ENCODE measurements at regions not wholly inside any gene's neighbourhood (a gene's known extent, or its start where the extent isn't known, plus 50 kb on each side); places are given as distances from the start of the nearest gene placed in this dataset.

DNA sequence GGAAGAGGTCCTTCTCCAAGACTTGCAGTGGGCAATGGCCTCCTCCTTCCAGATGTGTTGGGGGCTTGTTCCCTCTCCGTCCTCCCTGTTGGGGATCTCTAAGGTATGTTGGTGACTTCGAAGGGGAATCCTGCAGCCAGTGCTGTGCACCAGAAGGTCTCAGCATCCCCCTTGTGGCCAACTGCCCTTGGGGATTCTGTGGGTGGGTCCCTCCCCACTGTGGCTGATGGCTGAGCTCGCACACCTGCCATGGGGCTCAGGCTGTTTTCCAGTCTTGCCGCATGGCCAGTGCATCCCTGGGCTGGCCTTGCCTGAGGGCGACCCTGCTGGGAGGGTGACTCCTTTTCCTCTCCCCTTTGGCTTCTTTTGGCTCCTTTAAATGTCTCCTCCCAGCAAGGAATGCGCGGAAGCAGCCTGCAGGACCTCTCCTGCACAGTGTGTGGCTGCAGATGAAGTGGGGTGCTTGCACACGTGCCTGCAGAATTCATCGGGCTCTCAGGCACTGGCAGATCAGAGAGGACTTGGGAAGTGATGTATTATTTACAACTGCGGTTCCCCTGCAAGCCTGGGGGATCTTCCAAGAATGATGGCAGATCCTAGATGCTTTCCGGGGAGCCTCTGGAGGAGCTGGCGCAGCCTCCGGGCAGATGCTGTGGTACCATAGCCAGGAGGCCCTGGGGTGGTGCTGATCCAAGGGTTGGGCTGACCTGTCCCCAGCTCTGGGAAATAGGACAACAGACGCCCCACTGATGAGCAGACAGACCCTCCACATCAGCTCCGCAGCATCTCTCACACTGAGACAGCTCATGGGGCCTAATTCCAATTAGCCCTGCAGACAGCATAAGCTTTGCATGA is 410.0 kb downstream of the TCERG1L start:
- DNase-seq (ENCODE audit: low read depth): no peak
- H3K4me3 ChIP-seq (ENCODE audit: low read depth, low read length): no peak overlapping the region
- TF ChIP-seq CTCF (conservative IDR thresholded peaks at IDR 0.05; ENCODE audit: low read depth, low read length): no peak

- no peak overlapping the region for H3K4me3 ChIP-seq (ENCODE audit: low read depth, low read length)
- DNase-seq (ENCODE audit: low read depth): no peak
- TF ChIP-seq CTCF (conservative IDR thresholded peaks at IDR 0.05; ENCODE audit: low read depth, low read length): no peak
Measured at GRCh38 chr10:130902471-130902870, 409.1 kb downstream of the TCERG1L start.

DNA sequence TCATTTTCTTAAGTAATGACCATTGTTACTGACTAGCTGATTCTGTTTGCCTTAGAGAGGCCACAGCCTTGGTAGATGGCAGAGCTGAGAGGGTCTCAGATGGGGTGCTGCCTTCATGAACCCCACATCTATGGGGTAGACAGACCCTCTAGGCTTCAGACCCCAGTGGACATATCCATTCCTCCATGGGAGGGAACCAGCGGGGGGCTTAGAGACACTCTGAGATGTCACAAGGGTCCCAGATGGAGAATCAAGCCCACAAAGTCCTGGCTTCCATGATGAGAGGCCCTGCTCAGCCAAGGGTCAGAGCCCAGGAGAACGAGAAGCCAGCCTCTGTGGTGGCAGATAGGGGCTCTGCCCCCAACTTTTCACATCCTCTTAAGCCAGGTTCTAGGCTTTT is 408.6 kb downstream of the TCERG1L start:
- TF ChIP-seq CTCF (conservative IDR thresholded peaks at IDR 0.05; ENCODE audit: low read depth, low read length): no peak
- no peak overlapping the region for H3K4me3 ChIP-seq (ENCODE audit: low read depth, low read length)
- no peak for DNase-seq (ENCODE audit: low read depth)

DNA sequence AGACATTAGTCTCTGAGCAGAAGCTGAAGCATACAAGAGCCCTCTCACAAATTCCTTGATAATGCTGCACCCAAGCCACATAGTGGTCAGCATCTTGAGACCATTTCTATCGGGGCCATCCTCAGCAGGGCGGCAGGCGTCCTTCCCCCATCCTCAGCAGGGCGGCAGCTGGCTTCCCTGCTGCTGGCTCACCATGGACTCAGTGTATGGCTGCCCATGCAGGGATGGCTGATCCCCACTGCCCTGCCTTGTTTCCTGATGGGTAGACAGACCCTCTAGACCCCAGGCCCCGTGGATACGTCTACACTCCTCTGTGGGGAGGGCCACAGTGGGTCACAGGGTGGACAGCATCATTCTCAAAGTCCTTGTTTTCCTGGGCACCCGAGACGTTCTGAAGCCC is 406.8 kb downstream of the TCERG1L start:
- DNase-seq (ENCODE audit: low read depth): no peak
- TF ChIP-seq CTCF (conservative IDR thresholded peaks at IDR 0.05; ENCODE audit: low read depth, low read length): no peak
- no peak overlapping the region for H3K4me3 ChIP-seq (ENCODE audit: low read depth, low read length)

- H3K4me3 ChIP-seq (ENCODE audit: low read depth, low read length): no peak overlapping the region
- no peak for DNase-seq (ENCODE audit: low read depth)
- TF ChIP-seq CTCF (conservative IDR thresholded peaks at IDR 0.05; ENCODE audit: low read depth, low read length): no peak
Measured at GRCh38 chr10:130905386-130905785, 406.1 kb downstream of the TCERG1L start.

DNA sequence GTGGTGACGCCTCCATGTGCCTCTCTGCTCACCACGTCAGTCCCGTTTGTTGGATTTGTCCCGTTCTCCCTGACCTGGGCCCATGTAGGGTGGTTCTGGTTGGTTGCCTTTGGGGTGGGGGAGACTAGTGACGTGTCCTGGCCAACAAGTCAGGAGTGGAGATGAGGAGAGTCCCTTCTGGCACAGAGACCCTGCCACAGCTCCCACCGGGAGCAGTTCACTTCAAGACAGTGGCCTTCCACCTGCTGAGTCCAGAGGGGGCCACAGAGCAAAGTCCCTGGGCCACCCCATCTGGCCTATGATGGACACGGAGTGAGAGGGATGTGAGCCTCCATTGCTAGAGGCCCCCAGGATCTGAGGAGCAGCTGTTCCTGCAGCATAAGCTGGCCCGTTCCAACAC is 405.6 kb downstream of the TCERG1L start:
- no peak for TF ChIP-seq CTCF (conservative IDR thresholded peaks at IDR 0.05; ENCODE audit: low read depth, low read length)
- DNase-seq (ENCODE audit: low read depth): no peak
- no peak overlapping the region for H3K4me3 ChIP-seq (ENCODE audit: low read depth, low read length)

- no peak for DNase-seq (ENCODE audit: low read depth)
- TF ChIP-seq CTCF (conservative IDR thresholded peaks at IDR 0.05; ENCODE audit: low read depth, low read length): no peak
Measured at GRCh38 chr10:130910848-130911247, 400.7 kb downstream of the TCERG1L start.

More at GRCh38 chr10:130910848-130911247, 400.7 kb downstream of the TCERG1L start:
- H3K4me3 ChIP-seq (ENCODE audit: low read depth, low read length): no peak overlapping the region

Measured in epithelial cell of proximal tubule (primary cell).